Stimulated activated effector memory CD8-positive, alpha-beta T cell treated with anti-CD3 and anti-CD28 coated beads, Interleukin-12 subunit alpha, Interleukin-12 subunit beta, amount 100 ng/mL, for 72 hours (primary cell): ENCODE measurements at regions not wholly inside any gene's neighbourhood (a gene's known extent, or its start where the extent isn't known, plus 50 kb on each side); places are given as distances from the start of the nearest gene placed in this dataset.

Experiments
- ATAC-seq: fragments of 150-1000 bp; cut with Tn5 transposase; 2 replicates; pipeline ENCODE4 v1.10.0; 2021
- DNase-seq, 2 donors: peaks; one replicate each; pipeline ENCODE4 v3.0.0; 2021 to 2022; ENCODE audit warnings: low spot score in 2 of 2
- H3K27ac Mint-ChIP-seq: one replicate; pipeline ENCODE4 v1.8.0; 2022; ENCODE audit warnings: mild to moderate bottlenecking, mixed read lengths
- H3K36me3 Mint-ChIP-seq: one replicate; pipeline ENCODE4 v1.8.0; 2022; ENCODE audit warnings: mild to moderate bottlenecking, mixed read lengths
- H3K4me1 Mint-ChIP-seq: one replicate; pipeline ENCODE4 v1.8.0; 2022; ENCODE audit warnings: mixed read lengths
- H3K4me3 Mint-ChIP-seq: one replicate; pipeline ENCODE4 v1.8.0; 2022; ENCODE audit warnings: mild to moderate bottlenecking, mixed read lengths
- H3K9me3 Mint-ChIP-seq: one replicate; pipeline ENCODE4 v1.8.0; 2022; ENCODE audit warnings: mixed read lengths

GRCh38 chr1:187146388-187146787, 317.6 kb downstream of the PLA2G4A start:
- Mint-ChIP-seq H3K4me3 (no peak overlapping the region), H3K36me3 (no peaks in the 10 kb centered on the region), H3K4me1 (no peaks in the 10 kb centered on the region), H3K27ac (no peak overlapping the region), H3K9me3 (peaks cover 29% of the 10 kb centered on the region)
- DNase-seq, result no peak
- ATAC-seq, result no peak

DNA sequence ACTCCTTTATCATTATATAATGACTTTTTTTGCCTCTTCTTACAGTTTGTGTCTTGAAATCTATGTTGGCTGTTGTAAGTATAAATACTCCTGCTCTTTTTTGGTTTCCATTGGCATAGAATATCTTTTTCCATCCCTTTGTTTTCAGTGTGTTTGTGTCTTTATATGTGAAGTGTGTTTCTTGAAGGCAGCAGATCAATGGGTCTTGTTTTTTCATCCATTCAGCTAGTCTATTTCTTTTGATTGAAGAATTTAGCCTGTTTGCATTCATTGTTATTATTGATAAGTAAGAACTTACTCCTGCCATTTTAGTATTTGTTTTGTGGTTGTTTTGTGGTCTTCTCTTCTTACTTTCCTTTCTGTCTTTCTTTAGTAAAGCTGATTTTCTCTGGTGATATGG, 322.8 kb downstream of the PLA2G4A start:
- Mint-ChIP-seq H3K4me1 (no peaks in the 10 kb centered on the region), H3K27ac (no peak overlapping the region), H3K4me3 (no peak overlapping the region), H3K36me3 (no peaks in the 10 kb centered on the region), H3K9me3 (peaks cover 39% of the 10 kb centered on the region)
- DNase-seq (no peak), ATAC-seq (no peak)

DNA sequence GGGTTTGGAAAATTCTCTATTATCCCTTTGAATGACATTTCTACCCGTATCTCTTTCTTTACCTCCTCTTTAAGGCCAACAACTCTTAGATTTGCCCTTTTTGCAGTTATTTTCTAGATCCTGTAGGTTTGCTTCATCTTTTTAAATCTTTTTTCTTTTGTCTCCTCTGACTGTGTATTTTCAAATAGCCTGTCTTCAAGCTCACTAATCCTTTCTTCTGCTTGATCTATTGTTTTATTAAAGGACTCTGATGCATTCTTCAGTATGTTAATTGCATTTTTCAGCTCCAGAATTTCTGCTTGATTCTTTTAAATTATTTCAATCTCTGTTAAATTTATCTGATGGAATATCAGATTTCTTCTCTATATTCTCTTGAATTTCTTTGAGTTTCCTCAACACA, 324.3 kb downstream of the PLA2G4A start:
- no peak for DNase-seq
- Mint-ChIP-seq H3K36me3 (no peaks in the 10 kb centered on the region), H3K9me3 (peaks cover 33% of the 10 kb centered on the region), H3K27ac (no peak overlapping the region), H3K4me3 (no peak overlapping the region), H3K4me1 (no peaks in the 10 kb centered on the region)
- ATAC-seq, result no peak

DNA sequence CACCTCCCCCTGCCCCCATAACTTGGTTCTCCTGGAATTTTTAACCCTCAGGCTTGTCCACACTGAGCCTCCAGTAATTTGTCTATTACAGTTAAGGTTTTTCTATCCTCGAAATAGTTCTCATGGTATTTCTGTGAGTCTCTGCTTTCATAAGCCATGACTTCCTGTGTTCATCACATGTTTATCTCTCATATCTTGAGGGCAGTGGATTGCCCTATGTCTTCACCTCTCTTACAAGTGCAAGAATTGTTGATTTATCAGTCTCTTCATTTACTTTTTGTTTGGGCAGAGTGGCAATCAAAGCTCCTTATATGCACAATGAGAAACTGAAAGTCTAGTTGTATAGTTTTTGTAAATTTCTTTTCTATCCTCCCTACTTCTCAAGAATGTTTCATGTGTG, 328.4 kb downstream of the PLA2G4A start:
- Mint-ChIP-seq H3K27ac (no peak overlapping the region), H3K36me3 (no peaks in the 10 kb centered on the region), H3K4me3 (no peak overlapping the region), H3K9me3 (peaks cover 17% of the 10 kb centered on the region), H3K4me1 (no peaks in the 10 kb centered on the region)
- no peak for DNase-seq
- no peak for ATAC-seq

- Mint-ChIP-seq H3K36me3 (no peaks in the 10 kb centered on the region), H3K27ac (no peak overlapping the region), H3K9me3 (peaks cover 12% of the 10 kb centered on the region), H3K4me3 (no peak overlapping the region), H3K4me1 (no peaks in the 10 kb centered on the region)
- DNase-seq, result no peak
- ATAC-seq, result no peak
Measured at GRCh38 chr1:187157552-187157951, 328.8 kb downstream of the PLA2G4A start.

DNA sequence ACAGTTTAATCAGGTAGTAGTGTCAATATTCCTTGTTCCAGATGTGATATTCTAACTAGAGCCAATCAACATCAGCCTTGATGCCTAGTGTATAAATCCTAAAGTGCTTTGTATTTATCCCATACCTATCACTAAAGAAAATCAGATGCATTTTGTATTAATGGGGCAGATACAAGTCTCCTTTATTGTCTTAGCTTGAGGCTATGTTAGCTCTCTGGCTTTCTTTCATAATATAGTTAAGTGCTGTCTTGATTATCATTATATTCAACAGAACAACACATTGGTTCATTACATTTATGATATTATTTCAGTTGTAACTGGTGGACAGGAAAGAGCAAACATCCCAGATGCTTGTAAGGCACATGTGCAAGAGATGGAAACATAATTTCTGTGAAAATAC, 338.8 kb downstream of the PLA2G4A start:
- Mint-ChIP-seq H3K4me3 (no peak overlapping the region), H3K27ac (no peak overlapping the region), H3K36me3 (no peaks in the 10 kb centered on the region), H3K4me1 (no peaks in the 10 kb centered on the region), H3K9me3 (peaks cover 22% of the 10 kb centered on the region)
- ATAC-seq (no peak), DNase-seq (no peak)

GRCh38 chr1:187168297-187168696, 339.5 kb downstream of the PLA2G4A start:
- peaks cover 20% of the 10 kb centered on the region for H3K9me3 Mint-ChIP-seq
- H3K27ac Mint-ChIP-seq, result no peak overlapping the region
- no peak overlapping the region for H3K4me3 Mint-ChIP-seq
- no peaks in the 10 kb centered on the region for H3K4me1 Mint-ChIP-seq
- no peak for DNase-seq
- ATAC-seq, result no peak
- no peaks in the 10 kb centered on the region for H3K36me3 Mint-ChIP-seq

DNA sequence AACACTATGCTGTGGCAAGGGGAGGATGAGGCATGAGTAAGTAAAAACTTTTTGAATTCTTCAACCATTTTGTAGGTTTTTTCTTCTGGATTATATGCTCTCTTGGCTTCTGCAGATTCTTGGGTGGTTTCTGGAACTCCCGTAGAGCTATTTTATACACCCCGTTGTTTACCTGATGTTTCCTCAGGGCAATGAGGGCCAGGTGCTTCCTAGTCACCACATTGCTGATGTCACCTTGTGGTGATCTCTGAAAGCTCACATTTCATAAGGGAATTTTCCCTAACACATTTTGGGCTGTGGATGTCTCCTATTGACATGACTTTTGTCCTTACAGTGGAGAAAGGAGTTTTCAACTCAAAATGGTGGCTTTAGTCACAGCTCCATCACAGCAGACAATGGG, 356.6 kb downstream of the PLA2G4A start:
- Mint-ChIP-seq H3K4me1 (no peaks in the 10 kb centered on the region), H3K36me3 (no peaks in the 10 kb centered on the region), H3K9me3 (peaks cover 24% of the 10 kb centered on the region), H3K27ac (no peak overlapping the region), H3K4me3 (no peak overlapping the region)
- ATAC-seq (no peak), DNase-seq (no peak)

GRCh38 chr1:187197685-187198084, 368.9 kb downstream of the PLA2G4A start:
- H3K9me3 Mint-ChIP-seq, result peaks cover 19% of the 10 kb centered on the region
- no peak overlapping the region for H3K27ac Mint-ChIP-seq
- DNase-seq (no peak), ATAC-seq (no peak)
- H3K36me3 Mint-ChIP-seq, result no peaks in the 10 kb centered on the region
- H3K4me1 Mint-ChIP-seq, result no peaks in the 10 kb centered on the region
- H3K4me3 Mint-ChIP-seq, result no peak overlapping the region

DNA sequence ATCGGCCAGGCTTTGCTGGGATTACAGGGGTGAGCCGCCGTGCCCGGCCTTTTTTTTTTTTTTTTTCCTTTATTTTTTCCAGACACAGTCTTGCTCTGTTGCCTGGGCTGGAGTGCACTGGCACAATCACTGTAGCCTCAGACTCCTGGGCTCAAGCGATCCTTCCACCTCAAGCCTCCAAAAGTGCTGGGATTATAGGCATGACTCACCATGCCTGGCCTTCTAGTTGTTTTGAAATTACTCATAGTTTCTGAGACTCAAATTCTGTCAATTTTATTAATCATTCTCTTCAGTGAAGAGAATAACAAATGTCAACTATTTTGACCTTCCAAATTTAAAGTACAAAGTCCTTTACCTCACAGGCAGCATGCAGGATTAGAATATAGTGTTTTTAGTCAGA, 374.5 kb downstream of the PLA2G4A start:
- H3K9me3 Mint-ChIP-seq, result peaks cover 23% of the 10 kb centered on the region
- ATAC-seq (no peak), DNase-seq (no peak)
- no peaks in the 10 kb centered on the region for H3K36me3 Mint-ChIP-seq
- no peak overlapping the region for H3K4me3 Mint-ChIP-seq
- no peak overlapping the region for H3K27ac Mint-ChIP-seq
- no peaks in the 10 kb centered on the region for H3K4me1 Mint-ChIP-seq

- DNase-seq (no peak), ATAC-seq (no peak)
- Mint-ChIP-seq H3K4me3 (no peak overlapping the region), H3K36me3 (no peaks in the 10 kb centered on the region), H3K4me1 (no peaks in the 10 kb centered on the region), H3K9me3 (peaks cover 16% of the 10 kb centered on the region), H3K27ac (no peak overlapping the region)
Measured at GRCh38 chr1:187212377-187212776, 383.6 kb downstream of the PLA2G4A start.

GRCh38 chr1:187226396-187226795, 397.6 kb downstream of the PLA2G4A start:
- Mint-ChIP-seq H3K9me3 (no peaks in the 10 kb centered on the region), H3K27ac (no peak overlapping the region), H3K36me3 (no peaks in the 10 kb centered on the region), H3K4me1 (no peaks in the 10 kb centered on the region), H3K4me3 (no peak overlapping the region)
- ATAC-seq (no peak), DNase-seq (no peak)

- H3K4me3 Mint-ChIP-seq, result no peak overlapping the region
- H3K36me3 Mint-ChIP-seq, result no peaks in the 10 kb centered on the region
- DNase-seq (no peak), ATAC-seq (no peak)
- H3K4me1 Mint-ChIP-seq, result no peaks in the 10 kb centered on the region
- no peak overlapping the region for H3K27ac Mint-ChIP-seq
- peaks cover 4% of the 10 kb centered on the region for H3K9me3 Mint-ChIP-seq
Measured at GRCh38 chr1:187228790-187229189, 400.0 kb downstream of the PLA2G4A start.

DNA sequence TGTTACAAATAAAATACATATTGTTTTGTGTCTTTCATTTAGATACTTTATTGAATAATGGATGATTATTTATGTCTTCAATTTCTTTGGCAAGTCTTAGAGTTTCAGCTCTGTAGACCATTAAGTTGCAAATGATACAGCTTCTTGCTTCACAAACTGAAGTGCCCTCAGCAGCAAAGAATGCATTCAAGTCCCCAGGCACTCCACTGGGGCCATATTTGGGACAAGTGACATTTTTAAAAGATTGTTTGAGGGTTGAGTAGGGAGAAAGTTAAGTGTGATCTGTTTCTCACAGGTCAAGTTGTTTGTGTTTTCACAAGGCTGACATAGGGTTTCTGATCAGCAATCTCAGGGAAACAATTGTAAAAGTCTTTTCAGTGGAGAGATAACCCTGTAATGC, 400.7 kb downstream of the PLA2G4A start:
- Mint-ChIP-seq H3K27ac (no peak overlapping the region), H3K4me1 (no peaks in the 10 kb centered on the region), H3K4me3 (no peak overlapping the region), H3K9me3 (peaks cover 4% of the 10 kb centered on the region), H3K36me3 (no peaks in the 10 kb centered on the region)
- ATAC-seq (no peak), DNase-seq (no peak)

- no peaks in the 10 kb centered on the region for H3K4me1 Mint-ChIP-seq
- ATAC-seq (no peak), DNase-seq (no peak)
- no peaks in the 10 kb centered on the region for H3K36me3 Mint-ChIP-seq
- no peak overlapping the region for H3K4me3 Mint-ChIP-seq
- no peak overlapping the region for H3K27ac Mint-ChIP-seq
- H3K9me3 Mint-ChIP-seq, result peaks cover 4% of the 10 kb centered on the region
Measured at GRCh38 chr1:187234706-187235105, 406.0 kb downstream of the PLA2G4A start.

GRCh38 chr1:187236199-187236598, 407.4 kb downstream of the PLA2G4A start:
- no peaks in the 10 kb centered on the region for H3K4me1 Mint-ChIP-seq
- ATAC-seq, result no peak
- H3K9me3 Mint-ChIP-seq, result peaks cover 4% of the 10 kb centered on the region
- H3K4me3 Mint-ChIP-seq, result no peak overlapping the region
- DNase-seq, result no peak
- no peaks in the 10 kb centered on the region for H3K36me3 Mint-ChIP-seq
- no peak overlapping the region for H3K27ac Mint-ChIP-seq

DNA sequence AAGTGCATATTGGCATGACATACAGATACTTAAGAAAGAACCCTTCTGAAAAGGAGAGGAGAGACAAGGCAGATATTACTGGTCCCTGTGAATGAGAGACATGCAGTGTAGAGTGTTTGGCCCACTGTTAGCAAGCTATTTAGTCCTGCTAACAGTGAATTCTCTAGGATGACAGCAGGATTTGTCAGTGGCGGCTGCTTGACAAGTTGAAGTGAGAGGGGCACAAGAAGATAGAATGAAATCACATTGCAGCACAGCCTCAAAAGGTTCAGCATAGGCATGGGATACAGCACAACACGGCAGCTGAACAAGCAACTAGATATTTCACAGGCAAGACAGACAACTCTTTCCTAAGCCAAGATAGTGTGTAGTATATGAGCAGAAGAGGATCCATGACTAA, 407.9 kb downstream of the PLA2G4A start:
- peaks cover 4% of the 10 kb centered on the region for H3K9me3 Mint-ChIP-seq
- DNase-seq, result no peak
- no peaks in the 10 kb centered on the region for H3K36me3 Mint-ChIP-seq
- H3K4me3 Mint-ChIP-seq, result no peak overlapping the region
- no peaks in the 10 kb centered on the region for H3K4me1 Mint-ChIP-seq
- no peak for ATAC-seq
- no peak overlapping the region for H3K27ac Mint-ChIP-seq
